Right cardiac atrium (tissue), 5 donors: ENCODE measurements at regions not wholly inside any gene's neighbourhood (a gene's known extent, or its start where the extent isn't known, plus 50 kb on each side); places are given as distances from the start of the nearest gene placed in this dataset.

Experiments
- ATAC-seq, 2 donors: fragments of 200-7000 bp; cut with Tn5 transposase; one replicate each; pipeline versions ENCODE4 v1.8.0 to v1.9.1; 2020; ENCODE audit warnings: moderate library complexity in 2 of 2, mild to moderate bottlenecking in 1 of 2
- DNase-seq, 3 donors: peaks; one replicate each; pipeline ENCODE4 v3.0.0-alpha.2; 2020
- H3K27ac ChIP-seq: one replicate; pipeline ENCODE4 v1.5.1; 2013; ENCODE audit warnings: mild to moderate bottlenecking, low read length, control low read depth, moderate library complexity
- H3K27me3 ChIP-seq: one replicate; pipeline ENCODE4 v1.6.1; 2013; ENCODE audit not compliant: control insufficient read depth, insufficient read depth
- H3K4me1 ChIP-seq: one replicate; pipeline ENCODE4 v1.6.1; 2013; ENCODE audit warnings: low read length; ENCODE audit not compliant: control insufficient read depth, insufficient read depth
- H3K4me3 ChIP-seq: one replicate; pipeline ENCODE4 v1.5.1; 2013; ENCODE audit warnings: low read length, control low read depth
- H3K9me3 ChIP-seq: one replicate; pipeline ENCODE4 v1.6.1; 2013; ENCODE audit warnings: low read length; ENCODE audit not compliant: control insufficient read depth
- WGBS: extraction: QIAGEN DNeasy Blood & Tissue Kit; methylation state at CpG from one replicate; pipeline ENCODE4 v1.1.7; 2013; 5-methylcytosine and 5-hydroxymethylcytosine counted together
- intact Hi-C, 4 donors: fragments of 100-400 bp; cut with DNase I; formaldehyde crosslinking; loops; one replicate each; pipeline versions ENCODE4 v1.11.0 to v1.14.0; 2022 to 2023
- donor health status: healthy with polysubstance abuse.
- donor health status: DM: no; HTN: yes; CAD: no.
- donor health status: DM: no; HTN: no; CAD: no.
- donor health status: DM: no; HTN: yes; CAD: no; lungs with severe emphysema.
- donor health status: DM: yes; HTN: yes; CAD: no.

DNA sequence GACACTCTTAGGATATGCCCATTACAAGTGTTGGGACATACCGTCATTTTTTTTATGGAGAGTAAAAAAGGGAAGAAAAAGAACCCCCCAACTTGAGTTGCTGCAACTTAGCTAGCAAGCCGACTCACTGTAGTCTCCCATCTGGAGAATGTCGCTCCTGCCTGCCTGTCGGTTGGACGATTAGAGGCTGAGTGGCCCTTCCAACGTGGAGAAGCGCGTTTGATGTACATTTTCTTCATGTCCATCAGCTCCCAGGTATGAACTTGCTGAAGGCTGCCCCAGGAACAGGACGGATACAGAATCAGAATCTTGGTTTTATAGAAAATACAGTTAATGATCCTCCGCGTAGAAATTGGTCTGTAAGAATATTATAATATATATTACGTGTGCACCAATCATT is 189.0 kb upstream of the SOX1 start:
- no peak for DNase-seq
- H3K9me3 ChIP-seq = no peaks in the 10 kb centered on the region
- ATAC-seq = no peak
- WGBS = 81% methylated on average over 12 of the region's 12 CpGs
- H3K4me3 ChIP-seq = no peak overlapping the region
- H3K27me3 ChIP-seq = no peaks in the 10 kb centered on the region
- intact Hi-C loops = no loop called here
- H3K4me1 ChIP-seq = no peaks in the 10 kb centered on the region
- no peak overlapping the region for H3K27ac ChIP-seq

- ATAC-seq = no peak
- 63% methylated on average over 5 of the region's 5 CpGs for WGBS
- intact Hi-C loops = no loop called here
- Histone ChIP-seq H3K4me1 (no peaks in the 10 kb centered on the region), H3K27me3 (no peaks in the 10 kb centered on the region), H3K4me3 (no peak overlapping the region), H3K27ac (no peak overlapping the region), H3K9me3 (no peaks in the 10 kb centered on the region)
- DNase-seq = no peak
Measured at GRCh38 chr13:111879719-111880118, 187.2 kb upstream of the SOX1 start.

GRCh38 chr13:111880185-111880584 is 186.8 kb upstream of the SOX1 start:
- no peaks in the 10 kb centered on the region for H3K27me3 ChIP-seq
- WGBS = 54% methylated on average over 6 of the region's 6 CpGs
- H3K4me3 ChIP-seq = no peak overlapping the region
- intact Hi-C loops = no loop called here
- no peak overlapping the region for H3K27ac ChIP-seq
- no peaks in the 10 kb centered on the region for H3K9me3 ChIP-seq
- DNase-seq (no peak), ATAC-seq (no peak)
- no peaks in the 10 kb centered on the region for H3K4me1 ChIP-seq

DNA sequence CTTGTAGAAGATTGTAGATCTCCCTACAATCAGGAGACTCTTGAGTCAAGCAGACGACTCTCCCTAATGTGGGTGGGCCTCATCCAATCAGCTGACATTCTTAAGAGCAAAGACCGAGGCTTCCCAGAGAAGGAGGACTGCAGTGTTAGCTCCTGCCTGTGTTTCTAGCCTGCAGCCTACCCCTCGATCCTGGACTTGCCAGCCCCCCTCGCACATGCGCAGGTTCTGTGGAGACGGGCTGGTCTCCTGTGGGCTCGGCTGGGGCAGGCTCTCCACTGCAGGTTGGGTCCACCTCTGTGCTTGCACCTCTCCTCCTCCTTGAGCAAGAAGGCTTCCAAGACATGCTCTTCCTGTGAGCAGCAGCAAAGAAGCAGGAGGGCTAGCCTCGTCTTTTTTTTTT is 185.2 kb upstream of the SOX1 start:
- Histone ChIP-seq H3K4me1 (no peaks in the 10 kb centered on the region), H3K9me3 (no peaks in the 10 kb centered on the region), H3K27ac (no peak overlapping the region), H3K27me3 (no peaks in the 10 kb centered on the region), H3K4me3 (no peak overlapping the region)
- WGBS = 83% methylated on average over 8 of the region's 8 CpGs
- intact Hi-C loops = no loop called here
- DNase-seq (no peak), ATAC-seq (no peak)

- Histone ChIP-seq H3K27ac (no peak overlapping the region), H3K27me3 (no peaks in the 10 kb centered on the region), H3K9me3 (no peaks in the 10 kb centered on the region), H3K4me3 (no peak overlapping the region), H3K4me1 (no peaks in the 10 kb centered on the region)
- WGBS = 69% methylated on average over 6 of the region's 6 CpGs
- intact Hi-C loops = no loop called here
- ATAC-seq (no peak), DNase-seq (no peak)
Measured at GRCh38 chr13:111882351-111882750, 184.6 kb upstream of the SOX1 start.

DNA sequence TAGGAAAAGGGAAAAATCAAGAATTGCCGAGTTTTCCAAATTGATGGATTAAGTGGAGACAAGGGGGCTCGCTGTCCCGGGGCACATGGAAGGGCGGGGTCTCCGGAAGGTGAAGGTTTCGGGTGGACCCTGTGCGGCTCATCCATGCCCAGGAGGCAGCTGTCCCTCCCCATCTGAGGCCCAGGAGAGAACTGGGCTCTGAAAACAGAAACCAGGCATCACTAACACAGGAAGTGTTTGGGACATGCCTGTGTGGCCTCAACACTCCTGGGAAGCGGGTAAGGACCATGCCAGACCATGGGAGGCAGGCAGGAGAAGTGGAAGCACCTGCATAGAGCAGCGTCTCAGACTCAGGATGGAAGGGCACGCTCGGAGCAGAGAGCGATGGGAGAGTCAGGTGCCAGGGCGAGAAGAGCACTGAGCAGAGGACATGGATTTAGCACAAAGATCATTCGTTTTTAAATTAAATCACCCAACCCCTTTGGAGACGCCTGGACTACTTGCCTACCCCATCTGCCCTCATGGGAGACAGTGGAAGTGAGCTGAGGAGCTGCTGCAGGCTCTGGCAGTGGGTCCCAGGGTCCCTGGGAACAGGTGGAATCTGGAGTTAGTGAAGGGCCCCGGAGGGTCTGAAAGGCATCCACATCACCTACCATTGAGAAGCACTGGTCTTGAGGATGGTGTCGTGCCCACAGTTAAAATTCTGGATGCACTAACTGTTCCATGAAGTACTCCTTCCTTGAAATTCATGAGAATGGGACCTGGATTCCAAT is 183.2 kb upstream of the SOX1 start:
- no peak for ATAC-seq
- H3K27ac ChIP-seq = no peak overlapping the region
- 73% methylated on average over 17 of the region's 17 CpGs for WGBS
- no peaks in the 10 kb centered on the region for H3K4me1 ChIP-seq
- intact Hi-C loops = no loop called here
- no peaks in the 10 kb centered on the region for H3K9me3 ChIP-seq
- H3K4me3 ChIP-seq = no peak overlapping the region
- H3K27me3 ChIP-seq = no peaks in the 10 kb centered on the region
- no peak for DNase-seq

DNA sequence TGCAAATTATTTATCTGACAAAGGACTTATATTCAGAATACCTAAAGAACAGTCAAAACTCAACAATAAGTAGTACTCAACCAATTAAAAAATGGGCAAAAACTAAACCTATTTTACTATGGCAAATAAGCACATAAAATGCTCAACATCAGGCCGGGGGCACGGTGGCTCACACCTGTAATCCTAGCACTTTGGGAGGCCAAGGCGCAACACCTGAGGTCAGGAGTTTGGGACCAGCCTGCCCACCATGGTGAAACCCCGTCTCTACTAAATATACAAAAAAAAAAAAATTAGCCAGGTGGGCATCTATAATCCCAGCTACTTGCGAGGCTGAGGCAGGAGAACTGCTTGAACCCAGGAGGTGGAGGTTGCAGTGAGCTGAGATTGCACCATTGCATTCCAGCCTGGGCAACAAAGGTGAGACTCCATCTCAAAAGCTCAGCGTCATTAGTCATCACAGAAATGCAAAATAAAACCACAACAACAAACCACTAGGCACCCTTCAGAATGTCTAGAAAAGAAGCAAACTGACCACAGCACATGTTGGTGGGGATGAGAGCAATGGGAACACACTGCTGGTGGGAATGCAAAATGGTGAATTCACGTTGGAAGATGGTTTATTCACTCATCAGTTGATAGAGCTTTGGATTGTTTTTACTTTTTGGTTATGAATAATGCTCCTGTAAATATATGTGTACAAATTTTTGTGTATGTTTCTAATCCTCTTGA is 180.6 kb upstream of the SOX1 start:
- no peaks in the 10 kb centered on the region for H3K4me1 ChIP-seq
- WGBS = 72% methylated on average over 7 of the region's 7 CpGs
- ATAC-seq (no peak), DNase-seq (no peak)
- no peaks in the 10 kb centered on the region for H3K9me3 ChIP-seq
- H3K27me3 ChIP-seq = no peaks in the 10 kb centered on the region
- intact Hi-C loops = no loop called here
- no peak overlapping the region for H3K27ac ChIP-seq
- no peak overlapping the region for H3K4me3 ChIP-seq

GRCh38 chr13:111893071-111893606 is 173.8 kb upstream of the SOX1 start:
- under 1% methylated on average over 39 of the region's 39 CpGs for WGBS
- Histone ChIP-seq H3K4me3 (no peak overlapping the region), H3K9me3 (no peaks in the 10 kb centered on the region), H3K4me1 (no peaks in the 10 kb centered on the region), H3K27ac (no peak overlapping the region), H3K27me3 (no peaks in the 10 kb centered on the region)
- intact Hi-C loops = no loop called here
- DNase-seq (no peak), ATAC-seq (peak in 1 of 2 donors; percentile 14)

- ATAC-seq (peak in 1 of 2 donors; percentile 16), DNase-seq (no peak)
- no peak overlapping the region for H3K4me3 ChIP-seq
- 11% methylated on average over 35 of the region's 35 CpGs for WGBS
- H3K4me1 ChIP-seq = no peaks in the 10 kb centered on the region
- intact Hi-C loops = no loop called here
- H3K9me3 ChIP-seq = no peaks in the 10 kb centered on the region
- H3K27me3 ChIP-seq = no peaks in the 10 kb centered on the region
- H3K27ac ChIP-seq = no peak overlapping the region
Measured at GRCh38 chr13:111893607-111894443, 173.1 kb upstream of the SOX1 start.

- ATAC-seq (no peak), DNase-seq (no peak)
- Histone ChIP-seq H3K4me1 (no peaks in the 10 kb centered on the region), H3K9me3 (no peaks in the 10 kb centered on the region), H3K27ac (no peak overlapping the region), H3K27me3 (no peaks in the 10 kb centered on the region), H3K4me3 (no peak overlapping the region)
- intact Hi-C loops = no loop called here
- 61% methylated on average over 28 of the region's 28 CpGs for WGBS
Measured at GRCh38 chr13:111895896-111896821, 170.8 kb upstream of the SOX1 start.
